ENCODE measurements at regions not wholly inside any gene's neighbourhood (a gene's known extent, or its start where the extent isn't known, plus 50 kb on each side); places are given as distances from the start of the nearest gene placed in this dataset.

- H3K27ac Mint-ChIP-seq = no peak overlapping the region
- H3K4me3 Mint-ChIP-seq = no peak overlapping the region
These were observed 339.3 kb upstream of the PFKP start for GRCh38 chr10:2728087-2728486.

DNA sequence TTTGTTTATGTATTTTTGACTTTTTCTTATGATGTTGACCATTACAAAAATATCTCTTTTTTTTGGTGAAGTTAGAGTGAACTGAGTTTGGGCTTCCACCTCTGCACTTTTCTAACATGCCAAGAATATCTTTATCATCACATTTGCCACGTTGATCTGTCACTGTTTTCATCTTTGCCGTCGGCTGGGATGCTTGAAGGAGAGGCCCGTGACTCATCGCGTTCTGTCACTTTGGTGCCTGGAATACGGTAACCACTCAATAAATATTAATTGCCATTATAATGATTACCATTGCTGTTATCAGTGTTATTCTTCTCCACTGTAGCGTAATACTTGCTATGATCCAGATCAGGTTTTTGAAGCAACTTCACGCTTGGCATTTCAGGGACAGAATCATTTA, 350.8 kb upstream of the PFKP start:
- DNase-seq (ENCODE audit: low spot score) = no peak
- H3K27me3 Mint-ChIP-seq (ENCODE audit: insufficient read depth, low read depth) = peaks cover 4% of the 10 kb centered on the region
- H3K9ac ChIP-seq = no peak overlapping the region
- no peaks in the 10 kb centered on the region for H3K9me3 Mint-ChIP-seq
- H3F3A ChIP-seq (ENCODE audit: low read depth) = no peaks in the 10 kb centered on the region
- no peaks in the 10 kb centered on the region for H3K27me3 ChIP-seq
- no peak overlapping the region for H3K27ac ChIP-seq
- no peak overlapping the region for H3K4me3 ChIP-seq
- H3K9me3 ChIP-seq (ENCODE audit: low read depth) = no peaks in the 10 kb centered on the region
- H3K36me3 Mint-ChIP-seq = no peaks in the 10 kb centered on the region
- no peak overlapping the region for H2AFZ ChIP-seq (replicated peaks)
- no peak overlapping the region for H3K4me3 Mint-ChIP-seq
- no peak overlapping the region for H3K27ac Mint-ChIP-seq
- no peaks in the 10 kb centered on the region for H3K36me3 ChIP-seq
- no peaks in the 10 kb centered on the region for H3K4me1 Mint-ChIP-seq
- TF ChIP-seq EZH2 (IDR thresholded peaks at IDR 0.05) (no peak), CTCF (IDR thresholded peaks at IDR 0.05) (no peak), EZH2phosphoT487 (IDR thresholded peaks at IDR 0.05) (no peak)
- no peak overlapping the region for H3K4me2 ChIP-seq
- H3K4me1 ChIP-seq = no peaks in the 10 kb centered on the region
- H3K79me2 ChIP-seq (ENCODE audit: low read depth) = no peaks in the 10 kb centered on the region
- no peaks in the 10 kb centered on the region for H4K20me1 ChIP-seq (ENCODE audit: low read depth)

More at GRCh38 chr10:2728087-2728486, 339.3 kb upstream of the PFKP start:
- Histone ChIP-seq H3K79me2 (ENCODE audit: low read depth) (no peaks in the 10 kb centered on the region), H3K4me2 (no peak overlapping the region), H2AFZ (replicated peaks) (no peak overlapping the region), H3K27ac (no peak overlapping the region), H3K9ac (no peak overlapping the region), H3K27me3 (no peaks in the 10 kb centered on the region), H3K36me3 (no peaks in the 10 kb centered on the region), H3F3A (ENCODE audit: low read depth) (no peaks in the 10 kb centered on the region), H4K20me1 (ENCODE audit: low read depth) (no peaks in the 10 kb centered on the region), H3K9me3 (ENCODE audit: low read depth) (no peaks in the 10 kb centered on the region), H3K4me3 (no peak overlapping the region), H3K4me1 (no peaks in the 10 kb centered on the region)
- H3K27me3 Mint-ChIP-seq (ENCODE audit: insufficient read depth, low read depth) = peaks cover 10% of the 10 kb centered on the region
- no peaks in the 10 kb centered on the region for H3K36me3 Mint-ChIP-seq
- H3K9me3 Mint-ChIP-seq = no peaks in the 10 kb centered on the region
- TF ChIP-seq CTCF (IDR thresholded peaks at IDR 0.05) (no peak), EZH2phosphoT487 (IDR thresholded peaks at IDR 0.05) (no peak), EZH2 (IDR thresholded peaks at IDR 0.05) (no peak)
- DNase-seq (ENCODE audit: low spot score) = no peak
- H3K4me1 Mint-ChIP-seq = no peaks in the 10 kb centered on the region

- Histone ChIP-seq H3K27me3 (no peaks in the 10 kb centered on the region), H3K4me3 (no peak overlapping the region), H2AFZ (replicated peaks) (no peak overlapping the region), H3K27ac (no peak overlapping the region), H3K9me3 (ENCODE audit: low read depth) (no peaks in the 10 kb centered on the region), H3K36me3 (no peaks in the 10 kb centered on the region), H3K4me2 (no peak overlapping the region), H4K20me1 (ENCODE audit: low read depth) (no peaks in the 10 kb centered on the region), H3F3A (ENCODE audit: low read depth) (no peaks in the 10 kb centered on the region), H3K9ac (no peak overlapping the region), H3K79me2 (ENCODE audit: low read depth) (no peaks in the 10 kb centered on the region), H3K4me1 (no peaks in the 10 kb centered on the region)
- Mint-ChIP-seq H3K36me3 (no peaks in the 10 kb centered on the region), H3K27me3 (ENCODE audit: insufficient read depth, low read depth) (no peaks in the 10 kb centered on the region), H3K27ac (no peak overlapping the region), H3K4me3 (no peak overlapping the region), H3K9me3 (peaks cover 2% of the 10 kb centered on the region), H3K4me1 (no peaks in the 10 kb centered on the region)
- DNase-seq (ENCODE audit: low spot score) = no peak
- TF ChIP-seq CTCF (IDR thresholded peaks at IDR 0.05) = no peak
- no peak for TF ChIP-seq EZH2 (IDR thresholded peaks at IDR 0.05)
- no peak for TF ChIP-seq EZH2phosphoT487 (IDR thresholded peaks at IDR 0.05)
These were observed 352.8 kb upstream of the PFKP start for GRCh38 chr10:2714597-2714996.
